ENCODE measurements at regions not wholly inside any gene's neighbourhood (a gene's known extent, or its start where the extent isn't known, plus 50 kb on each side); places are given as distances from the start of the nearest gene placed in this dataset.

GRCh38 chr4:142960126-142960525, 114.0 kb upstream of the INPP4B start:
- DNase-seq (ENCODE audit: extremely low read depth, low read depth): no peak
- no peak overlapping the region for H3K4me3 ChIP-seq (replicated peaks; ENCODE audit: low read depth, low read length)
- TF ChIP-seq, protein P1, sequence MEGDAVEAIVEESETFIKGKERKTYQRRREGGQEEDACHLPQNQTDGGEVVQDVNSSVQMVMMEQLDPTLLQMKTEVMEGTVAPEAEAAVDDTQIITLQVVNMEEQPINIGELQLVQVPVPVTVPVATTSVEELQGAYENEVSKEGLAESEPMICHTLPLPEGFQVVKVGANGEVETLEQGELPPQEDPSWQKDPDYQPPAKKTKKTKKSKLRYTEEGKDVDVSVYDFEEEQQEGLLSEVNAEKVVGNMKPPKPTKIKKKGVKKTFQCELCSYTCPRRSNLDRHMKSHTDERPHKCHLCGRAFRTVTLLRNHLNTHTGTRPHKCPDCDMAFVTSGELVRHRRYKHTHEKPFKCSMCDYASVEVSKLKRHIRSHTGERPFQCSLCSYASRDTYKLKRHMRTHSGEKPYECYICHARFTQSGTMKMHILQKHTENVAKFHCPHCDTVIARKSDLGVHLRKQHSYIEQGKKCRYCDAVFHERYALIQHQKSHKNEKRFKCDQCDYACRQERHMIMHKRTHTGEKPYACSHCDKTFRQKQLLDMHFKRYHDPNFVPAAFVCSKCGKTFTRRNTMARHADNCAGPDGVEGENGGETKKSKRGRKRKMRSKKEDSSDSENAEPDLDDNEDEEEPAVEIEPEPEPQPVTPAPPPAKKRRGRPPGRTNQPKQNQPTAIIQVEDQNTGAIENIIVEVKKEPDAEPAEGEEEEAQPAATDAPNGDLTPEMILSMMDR (IDR thresholded peaks at IDR 0.05; ENCODE audit: low read depth, low read length, missing control alignments): no peak

DNA sequence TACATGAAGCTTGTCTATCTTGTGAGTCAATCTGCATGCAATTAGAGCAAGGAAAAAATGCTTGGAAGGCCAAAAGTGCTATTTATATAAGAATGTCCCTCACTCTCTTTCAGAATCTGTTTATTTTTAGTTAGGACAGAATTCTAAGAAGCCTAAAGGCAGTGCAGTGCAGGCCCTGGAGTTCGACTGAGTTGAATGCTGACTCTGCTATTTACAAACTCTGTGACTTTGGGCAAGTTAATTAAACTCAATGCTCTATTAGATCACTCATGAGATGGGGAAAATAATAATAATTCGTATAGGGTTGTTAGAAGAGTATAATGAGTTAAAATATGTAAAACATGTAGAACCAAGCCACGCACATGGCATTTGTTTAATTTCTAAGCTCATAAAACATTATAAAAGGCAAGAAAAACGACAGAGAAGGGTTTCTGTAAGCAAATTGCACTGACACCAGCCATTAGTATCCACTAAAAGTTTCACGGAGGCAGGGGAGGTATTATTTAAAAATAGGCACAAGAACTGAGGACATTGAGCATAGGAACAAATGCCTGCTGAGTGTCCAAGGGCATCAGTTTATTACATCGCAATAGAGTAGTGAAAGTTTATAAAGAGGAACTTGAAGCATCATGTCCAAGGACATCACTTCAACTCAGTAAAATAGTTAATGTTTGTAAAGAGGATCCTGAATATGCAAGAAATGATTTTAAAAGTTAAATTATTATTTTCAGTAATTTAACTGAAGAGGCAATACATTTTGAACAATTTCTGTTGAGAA, 115.0 kb upstream of the INPP4B start:
- DNase-seq (ENCODE audit: extremely low read depth, low read depth): no peak
- no peak overlapping the region for H3K4me3 ChIP-seq (replicated peaks; ENCODE audit: low read depth, low read length)
- TF ChIP-seq, protein P1 (IDR thresholded peaks at IDR 0.05; ENCODE audit: low read depth, low read length, missing control alignments): no peak

DNA sequence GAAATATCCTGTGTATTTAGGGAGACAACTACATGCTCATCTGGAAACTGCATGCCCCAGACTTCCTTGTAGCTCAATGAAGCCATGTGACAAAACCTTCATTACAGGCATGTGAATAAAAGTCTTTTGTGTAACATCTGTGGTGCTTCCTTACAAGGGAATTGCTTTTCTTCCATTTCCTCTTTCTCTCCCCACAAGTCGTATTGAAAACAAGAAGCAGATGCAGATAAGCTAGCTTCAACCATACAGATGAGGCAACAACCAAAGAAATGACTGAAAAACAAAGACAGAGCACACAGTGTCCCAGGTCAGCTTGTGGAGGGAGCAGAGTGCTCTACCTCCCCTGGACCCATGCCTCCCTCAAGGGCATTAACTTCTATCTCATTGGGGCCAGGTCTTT, 115.8 kb upstream of the INPP4B start:
- DNase-seq (ENCODE audit: extremely low read depth, low read depth): no peak
- no peak overlapping the region for H3K4me3 ChIP-seq (replicated peaks; ENCODE audit: low read depth, low read length)
- TF ChIP-seq, protein P1 (IDR thresholded peaks at IDR 0.05; ENCODE audit: low read depth, low read length, missing control alignments): no peak

DNA sequence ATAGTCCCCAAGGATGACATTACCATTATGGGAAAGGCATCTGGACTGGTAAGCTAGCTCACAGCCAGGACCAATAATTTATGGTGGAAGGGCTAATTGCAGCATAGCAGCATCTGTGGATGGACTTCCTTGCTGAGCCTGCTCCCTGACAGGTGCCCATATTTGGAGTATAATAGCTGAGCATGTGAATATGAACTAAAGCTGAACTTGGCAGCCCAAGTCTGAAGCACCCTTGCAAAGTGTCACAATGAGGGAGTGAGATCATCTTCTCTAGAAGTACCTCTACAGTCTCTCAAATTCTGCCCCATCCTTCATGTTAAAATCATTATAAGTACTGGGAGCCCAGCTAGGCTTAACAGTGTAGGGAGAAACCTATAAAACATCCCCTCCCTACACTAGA, 128.2 kb upstream of the INPP4B start:
- DNase-seq (ENCODE audit: extremely low read depth, low read depth): no peak
- TF ChIP-seq, protein P1 (IDR thresholded peaks at IDR 0.05; ENCODE audit: low read depth, low read length, missing control alignments): no peak
- H3K4me3 ChIP-seq (replicated peaks; ENCODE audit: low read depth, low read length): no peak overlapping the region

DNA sequence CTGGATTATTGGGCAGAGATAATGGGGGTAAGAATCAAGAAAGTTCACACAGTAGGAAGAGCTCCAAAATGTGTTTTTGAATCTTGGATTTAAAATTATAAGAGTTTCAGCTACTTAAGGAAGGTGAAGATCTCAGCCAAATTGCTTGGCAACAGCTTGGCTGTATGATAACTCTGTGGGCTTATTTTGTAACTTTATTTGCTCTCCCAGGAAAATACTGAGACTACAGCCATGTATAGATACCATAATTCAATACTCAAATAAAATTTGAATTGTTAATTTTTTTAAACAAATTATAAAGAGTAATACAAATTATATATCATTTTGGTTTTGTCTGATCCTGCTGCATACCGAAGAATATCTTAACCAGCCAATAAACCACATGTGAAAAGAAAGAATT, 129.5 kb upstream of the INPP4B start:
- TF ChIP-seq, protein P1 (IDR thresholded peaks at IDR 0.05; ENCODE audit: low read depth, low read length, missing control alignments): no peak

GRCh38 chr4:142976482-142976881, 130.4 kb upstream of the INPP4B start:
- TF ChIP-seq, protein P1 (IDR thresholded peaks at IDR 0.05; ENCODE audit: low read depth, low read length, missing control alignments): no peak
- DNase-seq (ENCODE audit: extremely low read depth, low read depth): no peak
- H3K4me3 ChIP-seq (replicated peaks; ENCODE audit: low read depth, low read length): no peak overlapping the region

More for the DNA sequence above, 129.5 kb upstream of the INPP4B start:
- H3K4me3 ChIP-seq (replicated peaks; ENCODE audit: low read depth, low read length): no peak overlapping the region
- DNase-seq (ENCODE audit: extremely low read depth, low read depth): no peak

DNA sequence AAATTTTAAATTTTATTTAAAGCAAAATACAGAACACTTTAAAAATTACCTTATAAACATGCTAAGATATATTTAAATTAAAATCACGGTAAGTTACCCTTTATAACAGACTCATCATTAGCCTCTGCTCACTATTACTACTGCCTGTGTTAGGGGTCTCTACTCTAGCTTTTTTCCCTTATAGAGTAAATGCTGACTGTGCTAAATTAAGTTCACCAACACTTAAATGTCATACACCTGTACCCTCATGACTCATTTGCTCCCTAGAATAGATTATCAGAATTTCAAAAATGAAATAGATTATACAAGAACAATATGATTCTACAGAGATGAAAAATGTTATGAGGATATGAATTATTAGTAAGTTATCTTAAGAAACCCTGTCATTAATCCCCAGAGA, 131.1 kb upstream of the INPP4B start:
- TF ChIP-seq, protein P1 (IDR thresholded peaks at IDR 0.05; ENCODE audit: low read depth, low read length, missing control alignments): no peak

More for the DNA sequence above, 131.1 kb upstream of the INPP4B start:
- no peak overlapping the region for H3K4me3 ChIP-seq (replicated peaks; ENCODE audit: low read depth, low read length)
- no peak for DNase-seq (ENCODE audit: extremely low read depth, low read depth)
